Astrocyte (in vitro differentiated cells and primary cell): ENCODE measurements at regions not wholly inside any gene's neighbourhood (a gene's known extent, or its start where the extent isn't known, plus 50 kb on each side); places are given as distances from the start of the nearest gene placed in this dataset.

ENCODE experiments used
- EZH2 ChIP-seq: IDR thresholded peaks from 2 replicates; pipeline ENCODE4 v1.6.1; 2012; ENCODE audit warnings: mild to moderate bottlenecking, low read length, inconsistent platforms; ENCODE audit not compliant: insufficient read depth
- TF ChIP-seq, protein P1 (sequence below): IDR thresholded peaks from 2 replicates; pipeline ENCODE4 v1.5.1; 2011; ENCODE audit warnings: low read depth, mild to moderate bottlenecking, inconsistent platforms, low read length, moderate library complexity; ENCODE audit not compliant: insufficient read depth

DNA sequence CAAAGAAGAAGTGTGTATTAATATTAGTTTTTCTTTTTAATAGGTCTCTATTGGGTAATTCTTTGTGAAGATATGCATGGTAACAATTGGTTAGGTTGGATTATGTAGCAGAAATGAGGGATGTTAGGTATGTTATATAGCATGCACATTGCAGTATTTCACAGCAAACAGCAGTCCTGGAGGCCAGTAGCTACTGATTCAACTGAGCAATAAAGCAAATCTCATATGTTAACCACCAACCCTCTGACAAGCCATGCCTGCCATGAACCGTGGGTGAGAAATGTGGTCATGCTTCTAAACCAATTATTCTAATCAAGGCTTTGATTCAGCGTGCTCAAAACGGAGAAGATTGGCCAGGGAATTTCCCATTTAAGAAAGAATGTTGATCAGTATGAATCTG lies 313.0 kb upstream of the CDH6 start:
- TF ChIP-seq, protein P1, sequence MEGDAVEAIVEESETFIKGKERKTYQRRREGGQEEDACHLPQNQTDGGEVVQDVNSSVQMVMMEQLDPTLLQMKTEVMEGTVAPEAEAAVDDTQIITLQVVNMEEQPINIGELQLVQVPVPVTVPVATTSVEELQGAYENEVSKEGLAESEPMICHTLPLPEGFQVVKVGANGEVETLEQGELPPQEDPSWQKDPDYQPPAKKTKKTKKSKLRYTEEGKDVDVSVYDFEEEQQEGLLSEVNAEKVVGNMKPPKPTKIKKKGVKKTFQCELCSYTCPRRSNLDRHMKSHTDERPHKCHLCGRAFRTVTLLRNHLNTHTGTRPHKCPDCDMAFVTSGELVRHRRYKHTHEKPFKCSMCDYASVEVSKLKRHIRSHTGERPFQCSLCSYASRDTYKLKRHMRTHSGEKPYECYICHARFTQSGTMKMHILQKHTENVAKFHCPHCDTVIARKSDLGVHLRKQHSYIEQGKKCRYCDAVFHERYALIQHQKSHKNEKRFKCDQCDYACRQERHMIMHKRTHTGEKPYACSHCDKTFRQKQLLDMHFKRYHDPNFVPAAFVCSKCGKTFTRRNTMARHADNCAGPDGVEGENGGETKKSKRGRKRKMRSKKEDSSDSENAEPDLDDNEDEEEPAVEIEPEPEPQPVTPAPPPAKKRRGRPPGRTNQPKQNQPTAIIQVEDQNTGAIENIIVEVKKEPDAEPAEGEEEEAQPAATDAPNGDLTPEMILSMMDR, result no peak
- no peak for TF ChIP-seq EZH2
